Fibroblast of pulmonary artery (primary cell): ENCODE measurements at regions not wholly inside any gene's neighbourhood (a gene's known extent, or its start where the extent isn't known, plus 50 kb on each side); places are given as distances from the start of the nearest gene placed in this dataset.
"Not testable (repeated sequence)": the region's sequence is repeated elsewhere in the genome, so short reads cannot be mapped to it uniquely, and the experiment has no call there.

Experiments used
- DNase-seq: peaks from one replicate; pipeline ENCODE4 v3.0.0-alpha.2; 2010; ENCODE audit warnings: low read depth
- H3K4me3 ChIP-seq: replicated peaks from 2 replicates; pipeline ENCODE4 v1.5.1; 2011; ENCODE audit warnings: low read depth, mild to moderate bottlenecking, control low read depth, low read length, moderate library complexity
- CTCF ChIP-seq: IDR thresholded peaks from 2 replicates; pipeline ENCODE4 v1.5.1; 2011; ENCODE audit warnings: mild to moderate bottlenecking, control low read depth, low read length, inconsistent platforms; ENCODE audit errors: missing control alignments

GRCh38 chr12:72966684-72967083 is 694.5 kb downstream of the TRHDE start:
- TF ChIP-seq CTCF = no peak
- DNase-seq = no peak

GRCh38 chr12:72974954-72975555 is 702.9 kb downstream of the TRHDE start:
- H3K4me3 ChIP-seq = no peak overlapping the region
- no peak for TF ChIP-seq CTCF
- DNase-seq = no peak

More at GRCh38 chr12:72966684-72967083, 694.5 kb downstream of the TRHDE start:
- no peak overlapping the region for H3K4me3 ChIP-seq

- TF ChIP-seq CTCF = no peak
- no peak for DNase-seq
- H3K4me3 ChIP-seq = no peak overlapping the region
Observed at GRCh38 chr12:72978999-72979398, 706.8 kb downstream of the TRHDE start.

GRCh38 chr12:72982356-72982755 is 710.2 kb downstream of the TRHDE start:
- no peak for TF ChIP-seq CTCF
- no peak overlapping the region for H3K4me3 ChIP-seq
- no peak for DNase-seq

- TF ChIP-seq CTCF = no peak
- H3K4me3 ChIP-seq = no peak overlapping the region
- DNase-seq = no peak
Observed at GRCh38 chr12:72986963-72987362, 714.8 kb downstream of the TRHDE start.

GRCh38 chr12:72989458-72989947 is 717.3 kb downstream of the TRHDE start:
- TF ChIP-seq CTCF = no peak
- no peak overlapping the region for H3K4me3 ChIP-seq
- no peak for DNase-seq

GRCh38 chr12:72995029-72995428 is 722.9 kb downstream of the TRHDE start:
- not testable (repeated sequence) for H3K4me3 ChIP-seq, DNase-seq
